Stimulated activated CD4-positive, alpha-beta T cell treated with anti-CD3 and anti-CD28 coated beads, TNF-alpha, amount 100 ng/mL, for 48 hours (primary cell): ENCODE measurements at regions not wholly inside any gene's neighbourhood (a gene's known extent, or its start where the extent isn't known, plus 50 kb on each side); places are given as distances from the start of the nearest gene placed in this dataset.
"Not testable (repeated sequence)": the region's sequence is repeated elsewhere in the genome, so short reads cannot be mapped to it uniquely, and the experiment has no call there.

Source experiments
- DNase-seq, 3 donors: peaks; one replicate each; pipeline ENCODE4 v3.0.0-alpha.2; 2020; ENCODE audit warnings: low read depth in 3 of 3

DNA sequence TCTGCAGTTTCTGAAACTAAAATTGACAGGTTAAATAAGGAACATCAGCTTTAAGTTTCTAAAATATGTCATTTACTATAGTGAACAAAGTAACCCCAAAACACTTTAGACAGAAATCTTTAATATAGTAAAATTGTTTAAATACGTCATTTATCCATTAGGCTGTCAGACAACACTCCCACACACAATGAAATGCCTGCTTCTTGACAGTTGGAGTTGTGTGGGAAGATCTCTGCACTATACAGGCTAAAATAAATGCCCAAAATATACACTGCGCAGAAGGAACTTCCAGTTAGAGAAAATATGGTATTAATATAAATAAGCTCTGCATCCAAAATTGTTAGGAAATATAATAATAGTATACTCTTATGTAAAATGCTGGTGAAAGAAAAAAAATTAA, 794.4 kb downstream of the CDH18 start:
- DNase-seq = no peak

DNA sequence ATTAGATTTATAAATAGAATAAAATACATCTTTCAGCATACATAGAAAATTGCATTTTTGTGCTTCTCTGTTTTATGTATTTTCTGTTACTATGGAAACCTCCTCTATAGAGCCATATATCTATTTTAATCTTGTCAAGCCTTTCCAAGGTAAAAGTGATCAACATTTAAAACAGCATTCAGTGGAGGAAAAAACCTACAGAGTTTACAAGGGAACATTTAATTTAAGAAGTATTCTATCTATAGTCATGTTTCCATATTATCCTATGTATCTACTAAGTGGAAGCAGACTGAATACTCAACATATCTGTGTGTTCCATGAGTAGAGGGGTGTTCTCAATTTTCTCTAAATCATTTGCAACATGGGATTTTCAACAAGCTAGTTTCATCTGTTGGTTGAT, 791.4 kb downstream of the CDH18 start:
- DNase-seq = no peak

DNA sequence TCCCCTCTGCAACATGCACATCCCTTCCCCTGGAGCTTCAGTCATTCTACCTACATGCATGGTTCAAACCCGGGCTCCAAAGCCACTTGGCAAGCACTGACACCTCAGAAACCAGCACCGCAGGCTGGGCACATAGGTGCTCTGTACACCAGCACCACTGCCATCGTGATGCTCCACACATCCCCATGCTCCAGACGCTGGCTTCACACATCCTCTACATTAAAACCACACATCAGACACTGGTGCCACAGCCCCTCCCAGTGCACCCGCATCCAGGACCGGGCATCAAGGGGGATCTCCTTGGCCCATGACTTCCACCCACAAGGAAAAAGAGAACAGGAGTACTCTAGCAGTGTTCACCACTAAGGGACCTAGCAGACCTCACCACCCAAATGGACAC, 787.7 kb downstream of the CDH18 start:
- DNase-seq = no peak

DNA sequence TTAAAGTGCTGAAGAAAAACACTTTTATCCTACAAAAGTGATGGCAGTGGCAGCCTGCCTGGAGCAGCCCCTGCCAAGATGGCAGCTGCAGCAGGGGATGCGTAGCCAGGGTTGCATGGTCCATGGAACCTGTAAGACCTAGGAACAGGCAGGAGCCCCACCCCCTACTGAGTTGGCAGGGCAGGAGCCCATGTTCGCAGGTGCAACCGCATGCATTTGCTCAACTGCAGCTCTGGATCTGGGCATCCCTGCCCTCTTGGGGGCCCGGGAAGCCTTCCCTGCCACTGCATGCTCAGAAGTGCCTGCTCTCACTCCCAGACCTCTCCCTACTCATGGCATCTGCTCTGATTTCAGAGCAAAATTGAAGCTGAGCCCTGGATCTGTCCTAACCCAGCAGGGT, 779.6 kb downstream of the CDH18 start:
- no peak for DNase-seq

DNA sequence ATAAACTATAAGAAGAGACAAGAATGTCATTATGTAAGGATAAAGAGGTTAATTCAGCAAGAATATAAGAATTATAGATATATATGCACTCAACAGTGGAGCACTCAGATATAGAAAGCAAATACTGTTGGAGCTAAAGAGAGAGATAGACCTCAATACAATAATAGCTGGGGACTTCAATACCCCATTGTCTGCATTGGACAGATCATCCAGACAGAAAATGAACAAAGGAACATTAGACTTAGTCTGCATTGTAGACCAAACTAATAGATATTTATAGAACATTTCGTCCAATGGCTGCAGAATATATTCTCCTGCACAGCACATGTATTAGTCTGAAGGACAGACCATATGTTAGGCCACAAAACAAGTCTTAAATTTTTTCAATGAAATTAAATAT, 777.1 kb downstream of the CDH18 start:
- no peak for DNase-seq

DNA sequence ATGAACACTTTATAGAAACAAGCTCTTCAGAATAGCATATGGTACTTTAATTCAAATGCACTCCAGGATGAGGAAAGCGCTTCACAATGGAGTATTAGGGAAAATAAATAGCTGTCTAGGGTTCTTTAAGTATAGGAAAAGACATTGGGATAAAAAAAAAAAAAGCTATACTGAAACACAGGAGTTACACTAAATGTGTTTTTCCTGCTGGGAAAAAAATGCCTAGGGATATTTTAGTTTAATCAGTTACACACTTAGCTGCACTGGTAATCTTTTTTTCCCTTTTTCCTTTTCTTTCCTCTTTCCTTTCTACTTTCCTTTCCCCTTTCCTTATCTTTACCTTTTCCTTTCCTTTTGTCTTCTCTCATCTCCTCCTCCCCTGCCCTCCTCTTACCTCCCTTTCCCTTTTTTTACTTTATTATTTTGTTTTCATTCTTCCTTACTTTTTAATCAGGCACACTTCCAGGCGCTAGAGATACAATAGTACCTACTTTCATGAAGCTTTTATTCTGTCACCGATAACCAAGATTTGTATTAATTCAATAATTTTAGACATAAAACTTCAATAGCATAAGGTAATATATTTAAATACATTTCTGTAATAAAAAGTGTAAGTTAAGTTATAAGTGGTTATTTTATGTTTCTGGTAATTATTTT, 758.7 kb downstream of the CDH18 start:
- DNase-seq = no peak

DNA sequence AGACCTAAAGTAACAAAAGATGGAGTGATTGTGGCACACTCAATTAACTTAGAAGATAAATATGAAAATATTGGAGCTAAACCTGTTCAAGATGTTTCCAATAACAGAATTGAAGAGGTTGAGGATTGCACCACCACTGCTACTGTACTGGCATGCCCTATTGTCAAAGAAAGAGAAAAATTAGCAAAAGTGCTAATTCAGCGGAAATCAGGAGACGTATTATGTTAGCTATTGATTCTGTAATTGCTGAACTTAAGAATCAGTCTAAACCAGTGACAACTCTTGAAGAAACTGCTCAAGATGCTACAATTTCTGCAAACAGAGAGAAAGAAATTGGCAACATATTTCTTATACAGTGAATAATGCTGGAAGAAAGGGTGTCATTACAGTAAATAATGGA, 754.4 kb downstream of the CDH18 start:
- no peak for DNase-seq

DNA sequence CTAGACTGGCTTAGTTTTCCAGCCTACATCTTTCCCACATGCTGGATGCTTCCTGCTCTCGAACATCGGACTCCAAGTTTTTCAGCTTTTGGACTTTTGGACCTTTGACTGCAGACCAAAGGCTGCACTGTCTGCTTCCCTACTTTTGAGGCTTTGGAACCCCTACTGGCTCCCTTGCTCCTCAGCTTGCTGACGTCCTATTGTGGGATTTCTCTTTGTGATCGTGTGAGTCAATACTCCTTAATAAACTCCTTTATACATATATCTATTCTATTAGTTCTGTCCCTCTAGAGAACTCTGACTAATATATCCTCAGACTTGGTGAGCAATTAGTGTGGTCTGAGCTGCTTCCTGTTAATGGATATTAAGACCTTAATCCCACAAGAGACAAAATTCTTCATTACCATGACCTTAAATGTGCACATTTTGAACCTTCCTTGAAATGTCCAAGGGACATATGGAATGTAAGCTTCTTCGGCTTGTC, 752.9 kb downstream of the CDH18 start:
- DNase-seq = no peak

DNA sequence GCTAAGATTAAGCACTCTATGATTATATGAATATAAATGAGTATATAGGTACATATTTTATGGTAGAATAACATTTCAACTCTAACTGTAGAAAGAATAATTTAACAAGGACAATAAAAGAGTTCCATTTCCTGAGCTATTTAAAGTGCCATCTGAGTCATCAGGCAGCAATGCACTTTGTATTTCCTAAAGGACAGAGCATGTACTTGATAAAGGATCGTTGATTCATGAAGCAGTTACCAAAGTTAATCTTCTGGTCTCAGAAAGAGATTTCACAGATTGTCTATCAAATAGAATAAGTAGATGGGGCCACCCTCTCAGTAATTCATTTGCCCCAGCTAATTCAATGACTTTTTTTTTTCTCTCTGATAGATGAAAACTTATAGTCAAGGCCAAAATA, 747.8 kb downstream of the CDH18 start:
- no peak for DNase-seq

DNA sequence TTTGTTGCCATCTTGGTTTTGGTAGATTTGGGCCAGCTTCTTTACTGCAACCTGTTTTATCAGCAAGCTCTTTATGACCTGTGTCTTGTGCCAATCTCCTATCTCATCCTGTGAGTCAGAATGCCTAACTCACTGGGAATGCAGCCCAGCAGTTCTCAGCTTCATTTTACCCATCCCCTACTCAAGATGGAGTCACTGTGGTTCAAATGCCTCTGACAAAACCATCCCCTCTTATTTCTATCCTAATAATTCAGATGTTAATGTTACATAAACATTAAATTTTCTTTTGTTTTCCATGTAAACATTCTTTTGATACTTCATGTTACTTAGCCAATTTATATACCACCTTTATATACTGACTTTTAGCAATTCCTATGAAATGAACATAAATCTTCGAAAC, 746.3 kb downstream of the CDH18 start:
- no peak for DNase-seq

DNA sequence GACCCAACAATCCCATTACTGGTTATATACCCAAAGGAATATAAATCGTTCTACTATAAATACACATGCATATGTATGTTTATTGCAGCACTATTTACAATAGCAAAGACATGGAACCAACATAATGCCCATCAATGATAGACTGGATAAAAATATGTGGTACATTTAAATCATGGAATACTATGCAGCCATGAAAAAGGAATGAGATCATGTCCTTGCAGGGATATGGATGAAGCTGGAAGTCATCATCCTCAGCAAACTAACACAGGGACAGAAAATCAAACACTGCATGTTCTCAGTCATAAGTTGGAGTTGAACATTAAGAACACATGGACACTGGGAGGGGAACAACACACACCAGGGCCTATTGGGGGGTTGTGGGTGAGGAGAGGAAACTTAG, 741.8 kb downstream of the CDH18 start:
- not testable (repeated sequence) for DNase-seq

DNA sequence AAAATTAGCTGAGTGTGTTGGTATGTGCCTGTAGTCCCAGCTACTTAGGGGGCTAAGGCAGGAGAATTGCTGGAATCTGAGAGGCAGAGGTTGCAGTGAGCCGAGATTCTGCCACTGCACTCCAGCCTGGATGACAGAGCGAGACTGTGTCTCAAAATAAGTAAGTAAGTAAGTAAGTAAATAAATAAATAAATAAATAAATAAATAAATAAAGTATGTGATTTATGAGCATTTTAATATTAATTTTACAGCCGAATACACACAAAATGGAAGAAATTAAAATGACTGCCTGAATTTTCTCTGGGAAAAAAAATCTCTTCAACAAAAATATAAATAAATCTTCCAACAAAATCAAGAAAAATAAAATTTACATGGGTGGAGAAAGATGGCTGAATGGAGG, 740.7 kb downstream of the CDH18 start:
- no peak for DNase-seq

DNA sequence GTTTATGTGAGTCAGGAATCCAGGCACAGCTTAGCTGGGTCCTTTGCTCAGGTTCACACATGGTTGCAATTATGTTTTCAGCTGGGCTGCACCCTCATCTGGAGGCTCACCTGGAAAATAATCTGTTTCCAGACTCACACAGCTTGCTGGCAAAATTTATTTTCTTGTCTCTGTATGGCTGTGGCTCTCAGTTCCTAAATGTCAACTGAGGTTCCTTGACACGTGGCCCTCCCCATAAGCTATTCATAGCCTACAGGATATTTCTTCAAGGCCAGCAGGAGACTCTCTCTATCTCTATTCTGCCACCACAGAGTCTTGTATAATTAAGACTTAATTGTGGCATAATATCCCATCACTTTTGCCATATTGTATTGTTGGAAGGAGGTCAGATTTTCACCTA, 732.0 kb downstream of the CDH18 start:
- DNase-seq = no peak

DNA sequence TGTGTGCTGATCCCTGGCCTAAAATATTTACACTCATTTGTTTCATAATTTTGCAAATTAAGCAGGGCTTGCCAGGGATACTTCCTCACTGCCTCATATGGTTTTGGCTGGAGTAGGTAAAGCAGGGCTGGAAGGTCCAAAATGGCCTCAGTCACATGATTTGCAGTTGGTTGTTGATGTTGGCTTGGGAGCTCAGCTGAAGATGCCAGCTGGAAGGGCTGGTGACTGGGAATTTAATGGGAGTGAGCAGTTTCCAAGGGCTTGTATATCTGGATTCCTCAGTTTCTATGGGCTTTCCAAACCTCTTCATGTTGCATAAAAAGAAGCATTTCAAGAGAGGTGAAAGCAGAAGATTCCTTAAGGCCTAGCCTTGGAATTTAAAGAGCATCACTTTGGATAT, 729.3 kb downstream of the CDH18 start:
- DNase-seq = no peak

DNA sequence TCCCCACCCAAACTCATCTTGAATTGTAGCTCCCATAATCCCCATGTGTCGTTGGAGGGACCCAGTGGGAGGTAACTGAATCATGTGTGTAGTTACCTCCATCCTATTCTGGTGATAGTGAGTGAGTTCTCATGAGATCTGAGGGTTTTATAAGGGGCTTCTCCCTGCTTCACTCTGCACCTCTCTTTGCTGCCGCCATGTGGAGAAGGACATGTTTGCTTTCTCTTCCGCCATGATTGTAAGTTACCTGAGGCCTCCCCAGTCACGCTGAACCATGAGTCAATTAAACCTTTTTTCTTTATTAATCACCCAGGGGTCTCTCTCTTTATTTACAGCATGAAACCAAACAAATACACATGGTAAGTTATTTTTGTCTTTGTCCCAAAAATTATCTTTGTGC, 726.1 kb downstream of the CDH18 start:
- DNase-seq = no peak

DNA sequence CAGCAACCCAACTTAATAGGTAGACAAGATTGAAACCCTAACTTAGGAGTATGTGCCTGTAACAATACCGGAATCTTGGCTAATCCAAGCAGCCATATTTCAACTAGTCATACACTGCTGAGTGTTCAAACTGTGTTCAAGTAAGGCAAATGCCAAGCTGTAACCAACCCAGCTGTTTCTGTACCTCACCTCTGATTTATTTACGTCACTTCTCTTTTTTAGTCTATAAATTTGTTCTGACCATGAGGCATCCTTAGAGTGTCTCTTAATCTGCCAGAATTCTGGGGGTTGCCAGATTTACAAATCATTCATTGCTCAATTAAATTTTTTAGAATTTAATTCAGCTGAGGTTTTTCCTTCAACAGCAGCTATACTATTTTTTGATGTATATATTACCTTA, 723.2 kb downstream of the CDH18 start:
- no peak for DNase-seq

DNA sequence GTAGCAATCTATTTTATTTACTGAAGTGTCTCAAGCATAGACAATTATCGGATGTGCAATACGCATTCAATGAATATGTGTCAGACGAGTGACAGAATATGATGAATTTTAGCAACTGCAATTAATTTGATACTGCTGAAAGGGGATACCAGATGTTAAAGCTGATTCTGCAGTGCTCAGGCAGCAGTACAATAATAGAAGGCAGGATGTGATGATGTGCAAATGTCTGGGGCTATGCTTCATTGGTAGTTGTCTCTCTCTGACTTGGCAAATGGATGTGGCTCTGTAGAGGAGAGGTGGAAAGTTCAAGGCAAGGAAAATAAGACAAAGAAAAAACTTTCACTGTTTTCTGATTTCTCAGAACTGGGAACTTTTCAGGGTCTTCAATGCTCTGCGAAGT, 721.2 kb downstream of the CDH18 start:
- DNase-seq = no peak

DNA sequence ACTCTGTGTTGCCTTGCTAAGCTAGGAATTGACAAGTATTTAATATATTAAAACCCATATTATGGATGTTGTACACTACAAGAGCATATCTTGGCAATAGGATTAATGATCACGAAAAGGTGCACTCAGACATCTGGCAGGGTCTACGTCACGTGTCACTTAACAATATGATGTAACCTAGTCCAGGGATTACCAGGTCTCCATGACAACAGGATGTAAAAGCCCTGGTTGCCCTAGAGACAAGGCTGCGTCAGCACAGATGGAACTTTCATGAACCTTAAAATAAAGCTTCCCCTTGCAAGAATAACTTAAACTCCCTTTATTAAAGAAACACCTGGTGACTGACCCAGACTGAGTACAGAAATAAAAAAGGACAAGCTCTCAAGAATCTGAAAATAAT, 717.8 kb downstream of the CDH18 start:
- no peak for DNase-seq

DNA sequence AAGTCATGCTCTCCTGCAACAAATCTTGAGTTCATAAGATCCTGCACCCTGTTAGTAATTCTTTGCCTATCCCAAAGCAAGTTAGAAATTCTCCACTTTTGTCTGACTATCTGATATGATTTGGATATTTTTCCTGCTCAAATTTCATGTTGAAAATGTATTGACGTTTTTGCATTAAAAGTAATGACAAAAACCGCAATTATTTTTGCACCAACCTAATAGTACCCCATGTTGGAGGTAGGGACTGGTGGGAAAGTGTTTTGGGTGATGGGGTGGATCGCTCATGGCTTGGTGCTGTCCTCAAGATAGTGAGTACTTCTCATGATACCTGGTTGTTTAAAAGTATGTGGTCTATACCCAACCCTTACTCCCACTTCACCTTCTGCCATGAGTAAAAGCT, 713.4 kb downstream of the CDH18 start:
- no peak for DNase-seq

DNA sequence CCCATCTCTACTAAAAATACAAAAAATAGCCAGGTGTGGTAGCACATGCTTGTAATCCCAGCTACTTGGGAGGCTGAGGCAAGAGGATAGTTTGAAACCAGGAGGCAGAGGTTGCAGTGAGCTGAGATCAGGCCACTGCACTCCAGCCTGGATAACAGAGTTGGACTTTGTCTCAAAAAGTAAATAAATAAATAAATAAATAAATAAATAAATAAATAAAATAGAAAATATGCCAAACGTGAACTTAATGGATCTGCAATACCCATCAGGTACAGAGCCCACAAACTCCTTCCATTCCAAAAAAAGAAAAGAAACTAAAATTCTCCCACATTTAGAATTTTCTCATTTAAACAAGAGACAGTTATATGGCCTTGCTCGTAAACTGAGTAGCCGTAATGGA, 702.7 kb downstream of the CDH18 start:
- DNase-seq = no peak

DNA sequence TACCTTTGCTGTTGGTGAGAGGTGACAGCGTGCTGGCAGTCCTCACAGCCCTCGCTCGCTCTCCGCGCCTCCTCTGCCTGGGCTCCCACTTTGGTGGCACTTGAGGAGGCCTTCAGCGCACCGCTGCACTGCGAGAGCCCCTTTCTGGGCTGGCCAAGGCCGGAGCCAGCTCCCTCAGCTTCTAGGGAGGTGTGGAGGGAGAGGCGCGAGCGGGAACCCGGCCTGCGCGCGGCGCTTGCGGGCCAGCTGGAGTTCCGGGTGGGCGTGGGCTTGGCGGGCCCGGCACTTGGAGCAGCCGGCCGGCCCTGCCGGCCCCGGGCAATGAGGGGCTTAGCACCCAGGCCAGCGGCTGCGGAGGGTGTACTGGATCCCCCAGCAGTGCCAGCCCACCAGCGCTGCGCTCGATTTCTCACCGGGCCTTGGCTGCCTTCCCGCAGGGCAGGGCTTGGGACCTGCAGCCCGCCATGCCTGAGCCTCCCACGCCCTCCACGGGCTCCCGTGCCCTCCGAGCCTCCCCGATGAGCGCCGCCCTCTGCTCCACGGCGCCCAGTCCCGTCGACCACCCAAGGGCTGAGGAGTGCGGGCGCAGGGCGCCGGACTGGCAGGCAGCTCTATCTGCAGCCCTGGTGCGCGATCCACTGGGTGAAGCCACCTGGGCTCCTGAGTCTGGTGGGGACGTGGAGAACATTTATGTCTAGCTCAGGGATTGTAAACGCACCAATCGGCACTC, 700.3 kb downstream of the CDH18 start:
- not testable (repeated sequence) for DNase-seq

DNA sequence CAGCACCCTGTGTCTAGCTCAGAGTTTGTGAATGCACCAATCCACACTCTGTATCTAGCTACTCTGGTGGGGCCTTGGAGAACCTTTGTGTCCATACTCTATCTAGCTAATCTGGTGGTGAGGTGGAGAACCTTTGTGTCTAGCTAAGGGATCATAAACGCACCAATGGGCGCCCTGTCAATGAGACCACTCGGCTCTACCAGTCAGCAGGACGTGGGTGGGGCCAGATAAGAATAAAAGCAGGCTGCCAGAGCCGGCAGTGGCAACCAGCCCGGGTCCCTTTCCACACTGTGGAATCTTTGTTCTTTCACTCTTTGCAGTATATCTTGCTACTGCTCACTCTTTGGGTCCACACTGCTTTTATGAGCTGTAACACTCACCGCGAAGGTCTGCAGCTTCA, 699.7 kb downstream of the CDH18 start:
- DNase-seq = not testable (repeated sequence)

DNA sequence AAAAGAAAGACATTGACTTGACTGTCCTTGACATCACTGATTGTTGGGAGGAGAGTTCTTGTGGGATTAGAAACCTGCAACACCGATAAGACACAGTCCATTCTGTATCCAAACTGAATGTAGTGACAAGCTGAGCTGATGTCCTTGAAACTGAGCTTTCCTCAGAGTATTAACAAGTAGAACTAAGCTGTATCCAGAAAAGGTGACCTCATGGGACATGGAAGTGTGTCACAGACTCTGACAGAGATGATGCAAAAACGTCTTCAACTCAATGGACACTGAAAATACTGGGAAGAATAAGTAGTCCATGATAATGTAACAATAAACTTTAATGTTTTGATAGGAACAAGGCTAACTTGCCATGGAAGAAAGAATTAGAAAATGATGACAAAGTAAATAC, 690.1 kb downstream of the CDH18 start:
- DNase-seq = no peak

DNA sequence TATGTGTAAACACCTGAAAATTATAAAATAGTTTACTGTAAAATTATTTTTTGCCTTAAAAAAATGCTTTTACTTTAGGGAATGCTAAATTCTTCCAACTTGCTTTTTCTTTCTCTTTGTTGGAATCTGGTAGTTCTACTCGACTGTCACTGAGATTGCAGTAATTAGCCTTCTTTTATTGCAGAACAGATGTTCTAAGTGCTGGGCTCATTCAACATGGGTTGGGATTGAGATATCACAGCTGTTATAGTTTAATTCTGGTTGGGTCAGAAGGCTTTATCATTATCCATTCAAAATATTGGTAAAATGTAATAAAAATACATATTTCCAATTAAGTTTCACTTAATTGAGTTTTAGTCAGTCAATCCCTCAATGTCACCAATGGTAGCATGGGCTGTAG, 686.7 kb downstream of the CDH18 start:
- no peak for DNase-seq
